Stimulated activated CD4-positive, alpha-beta T cell treated with anti-CD3 and anti-CD28 coated beads, Interleukin-15, amount 100 ng/mL, for 24 hours (primary cell): ENCODE measurements at regions not wholly inside any gene's neighbourhood (a gene's known extent, or its start where the extent isn't known, plus 50 kb on each side); places are given as distances from the start of the nearest gene placed in this dataset.

ENCODE experiments used
- DNase-seq: peaks from one replicate; pipeline ENCODE4 v3.0.0-alpha.2; 2020

GRCh38 chr5:77948476-77948875, 172.3 kb upstream of the TBCA start:
- no peak for DNase-seq

GRCh38 chr5:77947041-77947428, 170.9 kb upstream of the TBCA start:
- DNase-seq: no peak

GRCh38 chr5:77946381-77947040, 170.4 kb upstream of the TBCA start:
- DNase-seq: no peak

GRCh38 chr5:77945874-77946273, 169.7 kb upstream of the TBCA start:
- DNase-seq: no peak

GRCh38 chr5:77944757-77945340, 168.7 kb upstream of the TBCA start:
- DNase-seq: no peak

- DNase-seq: no peak
Observed at GRCh38 chr5:77943851-77944250, 167.7 kb upstream of the TBCA start.

GRCh38 chr5:77942578-77943239, 166.6 kb upstream of the TBCA start:
- DNase-seq: no peak

GRCh38 chr5:77937015-77937908, 161.1 kb upstream of the TBCA start:
- DNase-seq: no peak

- no peak for DNase-seq
Observed at GRCh38 chr5:77936365-77936693, 160.2 kb upstream of the TBCA start.

GRCh38 chr5:77935506-77936364, 159.6 kb upstream of the TBCA start:
- peak; percentile 19 for DNase-seq

GRCh38 chr5:77928776-77929300, 152.7 kb upstream of the TBCA start:
- no peak for DNase-seq

GRCh38 chr5:77926337-77926736, 150.2 kb upstream of the TBCA start:
- DNase-seq: no peak

- no peak for DNase-seq
Observed at GRCh38 chr5:77925503-77925902, 149.4 kb upstream of the TBCA start.

GRCh38 chr5:77924081-77924480, 147.9 kb upstream of the TBCA start:
- DNase-seq: no peak

- no peak for DNase-seq
Observed at GRCh38 chr5:77923666-77924065, 147.5 kb upstream of the TBCA start.

- DNase-seq: no peak
Observed at GRCh38 chr5:77921094-77921768, 145.1 kb upstream of the TBCA start.

GRCh38 chr5:77920359-77921058, 144.4 kb upstream of the TBCA start:
- DNase-seq: no peak

GRCh38 chr5:77915346-77915745, 139.2 kb upstream of the TBCA start:
- DNase-seq: no peak

GRCh38 chr5:77912721-77913120, 136.6 kb upstream of the TBCA start:
- DNase-seq: no peak

GRCh38 chr5:77910602-77911188, 134.6 kb upstream of the TBCA start:
- DNase-seq: no peak

- no peak for DNase-seq
Observed at GRCh38 chr5:77909237-77909636, 133.1 kb upstream of the TBCA start.
